NB4 (cell line): ENCODE measurements at regions not wholly inside any gene's neighbourhood (a gene's known extent, or its start where the extent isn't known, plus 50 kb on each side); places are given as distances from the start of the nearest gene placed in this dataset.

Experiments
- DNase-seq: peaks from one replicate; pipeline ENCODE4 v3.0.0; 2010; ENCODE audit warnings: low read depth
- H3K4me3 ChIP-seq: one replicate; pipeline ENCODE4 v1.5.1; 2011; ENCODE audit warnings: mild to moderate bottlenecking, low read depth, low read length, moderate library complexity
- CTCF ChIP-seq: IDR thresholded peaks from one replicate; pipeline ENCODE4 v1.5.1; 2012; ENCODE audit warnings: low read depth, low read length
- MYC ChIP-seq: IDR thresholded peaks from 2 replicates; pipeline ENCODE4 v1.6.1; 2011; ENCODE audit warnings: low read depth, low read length
- POLR2A ChIP-seq: IDR thresholded peaks from 2 replicates; pipeline ENCODE4 v1.6.1; 2011; ENCODE audit warnings: mild to moderate bottlenecking; ENCODE audit not compliant: insufficient read length; ENCODE audit errors: extremely low read depth
- TF ChIP-seq, protein P1 (sequence below): IDR thresholded peaks from 2 replicates; pipeline ENCODE4 v1.6.1; 2011; ENCODE audit warnings: low read depth, low read length

GRCh38 chr16:85294810-85295508 is 182.7 kb upstream of the CIBAR2 start:
- no peak for DNase-seq
- TF ChIP-seq MYC (no peak), POLR2A (no peak), CTCF (no peak)
- TF ChIP-seq, protein P1, sequence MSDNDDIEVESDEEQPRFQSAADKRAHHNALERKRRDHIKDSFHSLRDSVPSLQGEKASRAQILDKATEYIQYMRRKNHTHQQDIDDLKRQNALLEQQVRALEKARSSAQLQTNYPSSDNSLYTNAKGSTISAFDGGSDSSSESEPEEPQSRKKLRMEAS: no peak
- H3K4me3 ChIP-seq: no peak overlapping the region

DNA sequence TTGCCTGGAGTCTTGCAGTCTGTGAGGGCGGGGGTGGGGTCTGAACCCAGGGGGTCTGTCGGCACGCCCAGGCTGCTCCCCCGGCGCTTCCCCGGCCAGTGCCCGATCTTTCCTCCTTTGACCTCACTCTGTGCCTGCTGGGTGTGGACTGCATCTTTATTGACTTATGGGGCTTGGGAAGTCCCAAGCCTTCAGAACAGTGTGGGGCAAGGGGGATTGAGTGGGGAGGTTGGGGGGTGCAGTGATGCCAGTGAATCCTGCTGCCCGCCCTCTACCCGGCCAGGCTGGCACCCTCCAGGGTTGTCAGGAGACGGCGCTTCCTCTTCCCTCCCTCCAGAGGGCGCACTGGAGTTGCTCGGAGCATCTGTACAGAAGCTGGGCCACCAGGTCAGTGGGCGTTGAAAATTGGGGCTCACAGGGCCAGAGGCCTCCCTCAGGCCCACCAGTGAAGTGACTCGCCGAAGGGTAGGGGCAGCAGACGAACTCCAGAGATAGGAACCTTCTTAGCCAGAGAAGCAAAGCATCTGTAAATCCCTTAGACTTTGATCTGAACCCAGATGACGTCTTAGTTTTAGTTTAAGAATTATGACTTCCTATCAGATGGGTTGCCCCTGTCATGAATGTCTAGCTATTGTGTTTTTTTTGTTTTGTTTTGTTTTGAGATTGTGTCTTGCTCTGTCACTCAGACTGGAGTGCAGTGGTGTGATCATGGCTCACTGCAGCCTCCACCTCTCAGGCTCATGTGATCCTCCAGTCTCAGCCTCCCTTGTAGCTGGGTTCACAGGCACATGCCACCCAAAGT is 184.8 kb upstream of the CIBAR2 start:
- DNase-seq: peak; percentile 63
- peak; percentile 89 for TF ChIP-seq CTCF
- no peak for TF ChIP-seq MYC
- TF ChIP-seq POLR2A: no peak
- H3K4me3 ChIP-seq: no peak overlapping the region

DNA sequence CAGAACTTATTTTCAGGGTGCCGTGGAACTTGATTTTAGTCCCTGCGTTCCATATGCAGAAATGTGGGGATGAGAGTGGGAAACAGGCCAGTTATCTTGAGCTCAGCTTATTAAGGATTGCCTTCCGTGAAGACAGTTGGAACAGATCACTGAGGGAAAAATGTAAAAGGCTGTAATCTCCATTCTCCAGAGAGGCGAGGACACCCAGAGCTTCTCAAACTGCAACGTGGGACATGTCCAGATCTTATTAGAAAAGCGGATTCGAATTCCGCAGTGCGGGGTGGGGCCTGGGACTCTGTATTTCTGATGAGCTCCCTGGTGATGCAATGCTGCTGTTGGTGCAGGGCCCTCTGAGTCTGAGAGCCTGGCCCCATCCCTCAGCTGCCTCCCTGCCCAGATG is 185.6 kb upstream of the CIBAR2 start:
- no peak for DNase-seq
- H3K4me3 ChIP-seq: no peak overlapping the region
- TF ChIP-seq MYC (no peak), POLR2A (no peak), CTCF (no peak)
- TF ChIP-seq, protein P1: no peak

GRCh38 chr16:85300406-85300968 is 188.2 kb upstream of the CIBAR2 start:
- DNase-seq: no peak
- TF ChIP-seq MYC: no peak
- TF ChIP-seq, protein P1: no peak
- TF ChIP-seq POLR2A: no peak
- TF ChIP-seq CTCF: no peak
- H3K4me3 ChIP-seq: no peak overlapping the region

GRCh38 chr16:85301231-85301630 is 189.0 kb upstream of the CIBAR2 start:
- H3K4me3 ChIP-seq: no peak overlapping the region
- DNase-seq: no peak
- no peak for TF ChIP-seq MYC
- no peak for TF ChIP-seq CTCF
- TF ChIP-seq, protein P1: no peak
- no peak for TF ChIP-seq POLR2A
